Glutamatergic neuron (in vitro differentiated cells): ENCODE measurements at regions not wholly inside any gene's neighbourhood (a gene's known extent, or its start where the extent isn't known, plus 50 kb on each side); places are given as distances from the start of the nearest gene placed in this dataset.

Experiments used
- DNase-seq: peaks from one replicate; pipeline ENCODE4 v3.0.0; 2022
- H3K27ac Mint-ChIP-seq: one replicate; pipeline ENCODE4 v1.8.0; 2020; ENCODE audit warnings: mild to moderate bottlenecking, mixed read lengths, inconsistent platforms; ENCODE audit not compliant: unreplicated experiment
- H3K27me3 Mint-ChIP-seq: one replicate; pipeline ENCODE4 v1.8.0; 2020; ENCODE audit warnings: mild to moderate bottlenecking, moderate library complexity, mixed read lengths, inconsistent platforms; ENCODE audit not compliant: unreplicated experiment
- H3K36me3 Mint-ChIP-seq: one replicate; pipeline ENCODE4 v1.8.0; 2020; ENCODE audit warnings: mild to moderate bottlenecking, mixed read lengths, inconsistent platforms; ENCODE audit not compliant: unreplicated experiment
- H3K4me1 Mint-ChIP-seq: one replicate; pipeline ENCODE4 v1.8.0; 2020; ENCODE audit warnings: mild to moderate bottlenecking, low read depth, mixed read lengths, inconsistent platforms; ENCODE audit not compliant: unreplicated experiment
- H3K4me3 Mint-ChIP-seq: one replicate; pipeline ENCODE4 v1.8.0; 2020; ENCODE audit warnings: mild to moderate bottlenecking, mixed read lengths, inconsistent platforms; ENCODE audit not compliant: unreplicated experiment
- H3K9me3 Mint-ChIP-seq: one replicate; pipeline ENCODE4 v1.8.0; 2020; ENCODE audit warnings: mild to moderate bottlenecking, moderate library complexity, mixed read lengths, inconsistent platforms; ENCODE audit not compliant: unreplicated experiment
- CTCF ChIP-seq: fragments of 200-600 bp; sonication (generic); IDR thresholded peaks from one replicate; pipeline ENCODE4 v1.5.0; 2021; ENCODE audit not compliant: partially characterized antibody, unreplicated experiment

GRCh38 chr6:74764486-74764885 is 441.4 kb downstream of the COL12A1 start:
- Mint-ChIP-seq H3K4me1 (no peaks in the 10 kb centered on the region), H3K27me3 (no peaks in the 10 kb centered on the region), H3K9me3 (no peaks in the 10 kb centered on the region), H3K27ac (no peak overlapping the region), H3K4me3 (no peak overlapping the region), H3K36me3 (no peaks in the 10 kb centered on the region)
- no peak for TF ChIP-seq CTCF
- no peak for DNase-seq

- no peak for TF ChIP-seq CTCF
- H3K27ac Mint-ChIP-seq, result no peak overlapping the region
- DNase-seq, result no peak
- no peaks in the 10 kb centered on the region for H3K9me3 Mint-ChIP-seq
- H3K4me1 Mint-ChIP-seq, result no peaks in the 10 kb centered on the region
- no peaks in the 10 kb centered on the region for H3K36me3 Mint-ChIP-seq
- no peaks in the 10 kb centered on the region for H3K27me3 Mint-ChIP-seq
- H3K4me3 Mint-ChIP-seq, result no peak overlapping the region
Observed at GRCh38 chr6:74762841-74763240, 443.0 kb downstream of the COL12A1 start.

- H3K27ac Mint-ChIP-seq, result no peak overlapping the region
- DNase-seq, result no peak
- no peaks in the 10 kb centered on the region for H3K36me3 Mint-ChIP-seq
- no peaks in the 10 kb centered on the region for H3K4me1 Mint-ChIP-seq
- no peak overlapping the region for H3K4me3 Mint-ChIP-seq
- no peaks in the 10 kb centered on the region for H3K9me3 Mint-ChIP-seq
- TF ChIP-seq CTCF, result no peak
- H3K27me3 Mint-ChIP-seq, result no peaks in the 10 kb centered on the region
Observed at GRCh38 chr6:74757813-74758212, 448.0 kb downstream of the COL12A1 start.

GRCh38 chr6:74756923-74757322 is 448.9 kb downstream of the COL12A1 start:
- TF ChIP-seq CTCF, result no peak
- H3K36me3 Mint-ChIP-seq, result no peaks in the 10 kb centered on the region
- H3K4me1 Mint-ChIP-seq, result no peaks in the 10 kb centered on the region
- no peak for DNase-seq
- H3K27me3 Mint-ChIP-seq, result no peaks in the 10 kb centered on the region
- no peak overlapping the region for H3K4me3 Mint-ChIP-seq
- no peak overlapping the region for H3K27ac Mint-ChIP-seq
- no peaks in the 10 kb centered on the region for H3K9me3 Mint-ChIP-seq

- no peak for TF ChIP-seq CTCF
- Mint-ChIP-seq H3K4me1 (no peaks in the 10 kb centered on the region), H3K9me3 (no peaks in the 10 kb centered on the region), H3K27ac (no peak overlapping the region), H3K4me3 (no peak overlapping the region), H3K36me3 (no peaks in the 10 kb centered on the region), H3K27me3 (no peaks in the 10 kb centered on the region)
- no peak for DNase-seq
Observed at GRCh38 chr6:74755778-74756177, 450.1 kb downstream of the COL12A1 start.
